ENCODE measurements at regions not wholly inside any gene's neighbourhood (a gene's known extent, or its start where the extent isn't known, plus 50 kb on each side); places are given as distances from the start of the nearest gene placed in this dataset.
A peak's percentile ranks its signal among the peaks of the same experiment; 100 is the strongest.
"Not testable (repeated sequence)": the region's sequence is repeated elsewhere in the genome, so short reads cannot be mapped to it uniquely, and the experiment has no call there.

GRCh38 chr10:100664316-100665149 is 80.8 kb upstream of the PAX2 start:
- no peak for DNase-seq

- DNase-seq, result not testable (repeated sequence)
Observed at GRCh38 chr10:100666634-100667033, 78.7 kb upstream of the PAX2 start.

- DNase-seq, result no peak
Observed at GRCh38 chr10:100669616-100670015, 75.8 kb upstream of the PAX2 start.

GRCh38 chr10:100670368-100670767 is 75.0 kb upstream of the PAX2 start:
- DNase-seq, result no peak

- peak; percentile 63 for DNase-seq
Observed at GRCh38 chr10:100670828-100671479, 74.4 kb upstream of the PAX2 start.

- no peak for DNase-seq
Observed at GRCh38 chr10:100672199-100672598, 73.2 kb upstream of the PAX2 start.

GRCh38 chr10:100677290-100677945 is 68.0 kb upstream of the PAX2 start:
- DNase-seq, result no peak

- DNase-seq, result no peak
Observed at GRCh38 chr10:100679327-100679726, 66.1 kb upstream of the PAX2 start.

GRCh38 chr10:100683004-100683403 is 62.4 kb upstream of the PAX2 start:
- no peak for DNase-seq

GRCh38 chr10:100683545-100684300 is 61.7 kb upstream of the PAX2 start:
- DNase-seq, result no peak

- no peak for DNase-seq
Observed at GRCh38 chr10:100684688-100685235, 60.6 kb upstream of the PAX2 start.

- no peak for DNase-seq
Observed at GRCh38 chr10:100685331-100685730, 60.1 kb upstream of the PAX2 start.

- no peak for DNase-seq
Observed at GRCh38 chr10:100687143-100688003, 58.0 kb upstream of the PAX2 start.

GRCh38 chr10:100688201-100688600 is 57.2 kb upstream of the PAX2 start:
- no peak for DNase-seq

GRCh38 chr10:100693821-100694220 is 51.6 kb upstream of the PAX2 start:
- DNase-seq, result no peak

Measured in T-helper 9 cell (primary cell).